ENCODE measurements at regions not wholly inside any gene's neighbourhood (a gene's known extent, or its start where the extent isn't known, plus 50 kb on each side); places are given as distances from the start of the nearest gene placed in this dataset.

GRCh38 chr7:113421696-113422330, 303.5 kb upstream of the SMIM30 start:
- no peaks in the 10 kb centered on the region for H3K9me3 ChIP-seq (ENCODE audit: control insufficient read depth in 2 of 2, low read length in 2 of 2)
- no peaks in the 10 kb centered on the region for H3K4me1 ChIP-seq (ENCODE audit: control insufficient read depth, insufficient read depth, low read length)
- no peak overlapping the region for H3K9ac ChIP-seq (ENCODE audit: low read length in 2 of 2)
- H3K4me3 ChIP-seq (ENCODE audit: low read length in 2 of 2), result peak overlapping the region in 1 of 2 donors; percentile 24
- no peak overlapping the region for H3K27ac ChIP-seq (ENCODE audit: low read length)
- no peaks in the 10 kb centered on the region for H3K36me3 ChIP-seq (ENCODE audit: control insufficient read depth in 2 of 2, insufficient read depth in 2 of 2, low read length in 2 of 2)
- H3K27me3 ChIP-seq (ENCODE audit: control insufficient read depth in 1 of 2, insufficient read depth in 2 of 2, low read length in 2 of 2), result no peaks in the 10 kb centered on the region

GRCh38 chr7:113414401-113415035, 296.2 kb upstream of the SMIM30 start:
- Histone ChIP-seq H3K9me3 (ENCODE audit: control insufficient read depth in 2 of 2, low read length in 2 of 2) (no peaks in the 10 kb centered on the region), H3K27ac (ENCODE audit: low read length) (no peak overlapping the region), H3K4me1 (ENCODE audit: control insufficient read depth, insufficient read depth, low read length) (no peaks in the 10 kb centered on the region), H3K36me3 (ENCODE audit: control insufficient read depth in 2 of 2, insufficient read depth in 2 of 2, low read length in 2 of 2) (no peaks in the 10 kb centered on the region), H3K9ac (ENCODE audit: low read length in 2 of 2) (no peak overlapping the region), H3K27me3 (ENCODE audit: control insufficient read depth in 1 of 2, insufficient read depth in 2 of 2, low read length in 2 of 2) (no peaks in the 10 kb centered on the region), H3K4me3 (ENCODE audit: low read length in 2 of 2) (no peak overlapping the region)

DNA sequence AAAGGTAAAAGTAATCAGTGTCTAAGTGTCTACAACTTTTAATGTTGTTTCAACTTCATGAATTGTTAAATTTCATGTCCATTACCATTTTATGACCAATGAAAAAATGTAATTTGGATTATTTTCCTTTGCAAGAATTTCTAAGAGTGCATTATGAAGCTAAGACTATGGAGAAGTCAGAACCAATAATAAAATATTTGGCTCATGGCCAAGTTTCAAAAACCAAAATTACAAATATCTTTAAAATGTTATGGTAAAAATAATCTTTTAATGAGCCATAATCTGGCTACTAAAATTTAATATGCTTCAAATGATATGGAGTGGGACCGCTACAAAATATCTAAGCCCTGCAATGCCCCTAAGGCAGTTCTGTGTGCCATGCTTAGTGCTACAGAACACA, 294.1 kb upstream of the SMIM30 start:
- H3K27ac ChIP-seq (ENCODE audit: low read length), result no peak overlapping the region
- no peaks in the 10 kb centered on the region for H3K36me3 ChIP-seq (ENCODE audit: control insufficient read depth in 2 of 2, insufficient read depth in 2 of 2, low read length in 2 of 2)

DNA sequence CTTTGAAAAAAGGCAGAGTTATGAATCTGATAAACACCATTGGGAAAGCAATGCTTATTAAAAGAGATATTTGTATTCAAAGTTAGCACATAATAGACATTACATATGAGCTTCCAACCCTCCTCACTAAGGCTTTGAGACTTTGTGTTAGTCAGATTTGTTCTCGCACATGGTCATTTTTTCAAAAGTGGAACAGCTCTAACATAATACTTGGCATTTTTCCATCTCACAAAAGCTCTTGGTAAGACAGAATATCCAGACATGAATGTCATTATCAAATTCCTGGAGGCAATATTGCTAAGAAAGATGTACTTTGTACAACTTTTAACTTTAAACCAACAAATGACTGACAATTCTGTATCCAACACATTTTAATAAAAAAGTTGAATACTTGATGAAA, 292.4 kb upstream of the SMIM30 start:
- no peak overlapping the region for H3K27ac ChIP-seq (ENCODE audit: low read length)
- no peaks in the 10 kb centered on the region for H3K27me3 ChIP-seq (ENCODE audit: control insufficient read depth in 1 of 2, insufficient read depth in 2 of 2, low read length in 2 of 2)
- no peak overlapping the region for H3K4me3 ChIP-seq (ENCODE audit: low read length in 2 of 2)
- H3K4me1 ChIP-seq (ENCODE audit: control insufficient read depth, insufficient read depth, low read length), result no peaks in the 10 kb centered on the region
- no peak overlapping the region for H3K9ac ChIP-seq (ENCODE audit: low read length in 2 of 2)
- no peaks in the 10 kb centered on the region for H3K36me3 ChIP-seq (ENCODE audit: control insufficient read depth in 2 of 2, insufficient read depth in 2 of 2, low read length in 2 of 2)
- no peaks in the 10 kb centered on the region for H3K9me3 ChIP-seq (ENCODE audit: control insufficient read depth in 2 of 2, low read length in 2 of 2)

More for the DNA sequence above, 294.1 kb upstream of the SMIM30 start:
- no peak overlapping the region for H3K9ac ChIP-seq (ENCODE audit: low read length in 2 of 2)
- H3K4me1 ChIP-seq (ENCODE audit: control insufficient read depth, insufficient read depth, low read length), result no peaks in the 10 kb centered on the region
- no peaks in the 10 kb centered on the region for H3K9me3 ChIP-seq (ENCODE audit: control insufficient read depth in 2 of 2, low read length in 2 of 2)
- H3K4me3 ChIP-seq (ENCODE audit: low read length in 2 of 2), result no peak overlapping the region
- no peaks in the 10 kb centered on the region for H3K27me3 ChIP-seq (ENCODE audit: control insufficient read depth in 1 of 2, insufficient read depth in 2 of 2, low read length in 2 of 2)

DNA sequence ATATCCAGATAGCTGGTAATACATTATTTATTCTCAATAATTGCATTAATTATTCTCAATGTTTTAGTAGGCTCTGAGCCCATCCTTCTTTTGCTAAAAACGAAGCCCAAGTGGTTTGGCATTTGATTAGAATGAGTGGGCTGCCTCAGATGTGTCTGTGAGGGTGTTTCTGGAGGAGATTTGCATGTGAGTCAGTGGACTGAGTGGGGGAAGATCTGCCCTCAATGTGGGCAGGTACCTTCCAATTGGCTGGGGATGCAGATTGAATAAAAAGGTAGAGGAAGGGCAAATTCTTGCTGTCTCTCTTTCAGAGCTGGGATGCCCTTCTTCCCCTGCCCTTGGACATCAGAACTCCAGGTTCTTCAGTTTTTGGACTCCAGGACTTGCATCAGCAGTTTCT, 290.6 kb upstream of the SMIM30 start:
- Histone ChIP-seq H3K9ac (ENCODE audit: low read length in 2 of 2) (no peak overlapping the region), H3K27ac (ENCODE audit: low read length) (no peak overlapping the region), H3K36me3 (ENCODE audit: control insufficient read depth in 2 of 2, insufficient read depth in 2 of 2, low read length in 2 of 2) (no peaks in the 10 kb centered on the region), H3K9me3 (ENCODE audit: control insufficient read depth in 2 of 2, low read length in 2 of 2) (no peaks in the 10 kb centered on the region), H3K4me3 (ENCODE audit: low read length in 2 of 2) (no peak overlapping the region), H3K27me3 (ENCODE audit: control insufficient read depth in 1 of 2, insufficient read depth in 2 of 2, low read length in 2 of 2) (no peaks in the 10 kb centered on the region), H3K4me1 (ENCODE audit: control insufficient read depth, insufficient read depth, low read length) (no peaks in the 10 kb centered on the region)

DNA sequence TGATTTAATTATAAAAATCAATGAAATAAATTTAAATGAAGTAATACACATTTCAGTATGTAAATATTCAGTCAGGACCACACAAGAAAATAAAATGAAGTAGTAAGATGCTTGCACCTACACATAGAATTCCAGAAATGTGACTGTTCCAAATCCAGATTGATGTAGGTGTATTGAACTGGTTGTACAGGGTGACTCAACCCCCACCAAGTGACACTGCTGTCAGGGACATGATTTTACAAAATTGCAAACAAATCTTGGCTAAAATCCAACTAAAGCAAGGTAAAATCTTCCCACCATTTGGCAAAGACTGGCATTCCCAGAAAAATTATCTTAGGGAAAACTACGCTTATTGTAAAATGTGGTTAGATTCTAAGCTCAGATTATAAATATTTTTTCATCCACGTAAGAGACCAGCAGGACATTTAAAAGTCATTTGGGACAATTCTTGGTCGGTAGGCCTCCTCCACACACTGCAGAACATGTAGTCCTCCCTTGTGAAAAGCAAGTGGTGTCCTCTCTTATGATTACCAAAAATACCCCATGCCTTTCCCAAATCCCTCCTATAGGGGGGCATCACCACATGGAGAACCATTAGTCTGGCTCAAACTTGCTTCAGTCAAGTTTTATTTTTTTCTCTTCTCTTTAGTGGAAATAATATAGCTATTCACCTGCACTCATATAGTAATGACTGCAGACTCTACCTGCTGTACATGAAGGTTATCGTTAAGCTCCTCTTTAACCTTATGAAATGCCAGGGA, 287.1 kb upstream of the SMIM30 start:
- H3K9ac ChIP-seq (ENCODE audit: low read length in 2 of 2), result no peak overlapping the region
- H3K9me3 ChIP-seq (ENCODE audit: control insufficient read depth in 2 of 2, low read length in 2 of 2), result no peaks in the 10 kb centered on the region
- no peaks in the 10 kb centered on the region for H3K27me3 ChIP-seq (ENCODE audit: control insufficient read depth in 1 of 2, insufficient read depth in 2 of 2, low read length in 2 of 2)
- no peaks in the 10 kb centered on the region for H3K36me3 ChIP-seq (ENCODE audit: control insufficient read depth in 2 of 2, insufficient read depth in 2 of 2, low read length in 2 of 2)
- H3K4me3 ChIP-seq (ENCODE audit: low read length in 2 of 2), result no peak overlapping the region
- H3K4me1 ChIP-seq (ENCODE audit: control insufficient read depth, insufficient read depth, low read length), result no peaks in the 10 kb centered on the region
- no peak overlapping the region for H3K27ac ChIP-seq (ENCODE audit: low read length)

DNA sequence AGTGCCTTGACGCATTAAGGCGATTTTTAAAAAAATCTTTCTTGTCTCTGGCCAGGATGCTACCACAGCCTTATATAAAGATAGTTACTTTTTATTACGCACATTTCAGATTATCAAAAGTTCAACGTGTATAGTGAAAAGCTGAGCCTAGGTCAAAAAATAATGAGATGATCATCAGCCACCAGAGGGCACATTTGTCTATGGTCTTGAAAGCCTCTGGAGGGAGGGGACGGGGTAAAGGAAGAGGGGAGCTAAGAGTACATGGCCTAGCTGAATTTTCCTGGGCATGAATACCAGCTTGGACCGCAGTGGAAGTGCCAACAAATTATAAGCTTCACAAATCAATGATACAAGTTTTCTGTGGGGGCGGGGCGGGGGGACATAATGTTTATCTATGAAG, 285.9 kb upstream of the SMIM30 start:
- Histone ChIP-seq H3K9me3 (ENCODE audit: control insufficient read depth in 2 of 2, low read length in 2 of 2) (no peaks in the 10 kb centered on the region), H3K9ac (ENCODE audit: low read length in 2 of 2) (no peak overlapping the region), H3K4me3 (ENCODE audit: low read length in 2 of 2) (no peak overlapping the region), H3K27ac (ENCODE audit: low read length) (no peak overlapping the region), H3K36me3 (ENCODE audit: control insufficient read depth in 2 of 2, insufficient read depth in 2 of 2, low read length in 2 of 2) (no peaks in the 10 kb centered on the region), H3K27me3 (ENCODE audit: control insufficient read depth in 1 of 2, insufficient read depth in 2 of 2, low read length in 2 of 2) (no peaks in the 10 kb centered on the region), H3K4me1 (ENCODE audit: control insufficient read depth, insufficient read depth, low read length) (no peaks in the 10 kb centered on the region)

- no peaks in the 10 kb centered on the region for H3K27me3 ChIP-seq (ENCODE audit: control insufficient read depth in 1 of 2, insufficient read depth in 2 of 2, low read length in 2 of 2)
- H3K9ac ChIP-seq (ENCODE audit: low read length in 2 of 2), result no peak overlapping the region
- no peaks in the 10 kb centered on the region for H3K9me3 ChIP-seq (ENCODE audit: control insufficient read depth in 2 of 2, low read length in 2 of 2)
- no peak overlapping the region for H3K4me3 ChIP-seq (ENCODE audit: low read length in 2 of 2)
- H3K27ac ChIP-seq (ENCODE audit: low read length), result no peak overlapping the region
- H3K36me3 ChIP-seq (ENCODE audit: control insufficient read depth in 2 of 2, insufficient read depth in 2 of 2, low read length in 2 of 2), result no peaks in the 10 kb centered on the region
- no peaks in the 10 kb centered on the region for H3K4me1 ChIP-seq (ENCODE audit: control insufficient read depth, insufficient read depth, low read length)
Measured at GRCh38 chr7:113402482-113402881, 284.1 kb upstream of the SMIM30 start.

DNA sequence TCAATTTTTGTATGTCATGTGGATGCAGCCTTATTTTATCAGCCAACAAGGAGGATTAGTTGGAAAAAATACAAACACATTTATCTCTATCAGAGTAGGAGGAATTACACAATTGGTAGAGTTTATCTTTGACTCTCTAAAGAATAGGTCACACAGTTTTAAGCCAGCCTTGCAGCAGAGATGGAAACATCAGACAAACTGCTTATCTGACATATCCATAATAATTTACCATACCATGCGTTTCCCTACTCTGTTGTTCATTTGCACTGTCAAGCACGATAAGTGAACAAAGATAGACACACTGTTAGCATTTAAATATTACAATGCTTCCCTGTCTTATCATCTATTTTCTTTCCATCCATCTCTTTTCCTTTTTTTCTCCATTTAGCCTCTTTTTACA, 283.7 kb upstream of the SMIM30 start:
- Histone ChIP-seq H3K4me1 (ENCODE audit: control insufficient read depth, insufficient read depth, low read length) (no peaks in the 10 kb centered on the region), H3K27me3 (ENCODE audit: control insufficient read depth in 1 of 2, insufficient read depth in 2 of 2, low read length in 2 of 2) (no peaks in the 10 kb centered on the region), H3K9ac (ENCODE audit: low read length in 2 of 2) (no peak overlapping the region), H3K4me3 (ENCODE audit: low read length in 2 of 2) (no peak overlapping the region), H3K36me3 (ENCODE audit: control insufficient read depth in 2 of 2, insufficient read depth in 2 of 2, low read length in 2 of 2) (no peaks in the 10 kb centered on the region), H3K9me3 (ENCODE audit: control insufficient read depth in 2 of 2, low read length in 2 of 2) (no peaks in the 10 kb centered on the region), H3K27ac (ENCODE audit: low read length) (no peak overlapping the region)

GRCh38 chr7:113394856-113395255, 276.5 kb upstream of the SMIM30 start:
- no peak overlapping the region for H3K4me3 ChIP-seq (ENCODE audit: low read length in 2 of 2)
- no peaks in the 10 kb centered on the region for H3K4me1 ChIP-seq (ENCODE audit: control insufficient read depth, insufficient read depth, low read length)
- H3K9ac ChIP-seq (ENCODE audit: low read length in 2 of 2), result no peak overlapping the region

More at GRCh38 chr7:113394856-113395255, 276.5 kb upstream of the SMIM30 start:
- Histone ChIP-seq H3K36me3 (ENCODE audit: control insufficient read depth in 2 of 2, insufficient read depth in 2 of 2, low read length in 2 of 2) (no peaks in the 10 kb centered on the region), H3K27ac (ENCODE audit: low read length) (no peak overlapping the region), H3K27me3 (ENCODE audit: control insufficient read depth in 1 of 2, insufficient read depth in 2 of 2, low read length in 2 of 2) (no peaks in the 10 kb centered on the region), H3K9me3 (ENCODE audit: control insufficient read depth in 2 of 2, low read length in 2 of 2) (no peaks in the 10 kb centered on the region)

Measured in stomach smooth muscle (tissue), 2 donors.